GM18517 (cell line): ENCODE measurements at regions not wholly inside any gene's neighbourhood (a gene's known extent, or its start where the extent isn't known, plus 50 kb on each side); places are given as distances from the start of the nearest gene placed in this dataset.
"Not testable (repeated sequence)": the region's sequence is repeated elsewhere in the genome, so short reads cannot be mapped to it uniquely, and the experiment has no call there.

Source experiments
- ATAC-seq: cut with Tn5 transposase; IDR thresholded peaks from one replicate; pipeline ENCODE4 v1.9.1; 2021; ENCODE audit warnings: mild to moderate bottlenecking, moderate library complexity; ENCODE audit not compliant: unreplicated experiment

DNA sequence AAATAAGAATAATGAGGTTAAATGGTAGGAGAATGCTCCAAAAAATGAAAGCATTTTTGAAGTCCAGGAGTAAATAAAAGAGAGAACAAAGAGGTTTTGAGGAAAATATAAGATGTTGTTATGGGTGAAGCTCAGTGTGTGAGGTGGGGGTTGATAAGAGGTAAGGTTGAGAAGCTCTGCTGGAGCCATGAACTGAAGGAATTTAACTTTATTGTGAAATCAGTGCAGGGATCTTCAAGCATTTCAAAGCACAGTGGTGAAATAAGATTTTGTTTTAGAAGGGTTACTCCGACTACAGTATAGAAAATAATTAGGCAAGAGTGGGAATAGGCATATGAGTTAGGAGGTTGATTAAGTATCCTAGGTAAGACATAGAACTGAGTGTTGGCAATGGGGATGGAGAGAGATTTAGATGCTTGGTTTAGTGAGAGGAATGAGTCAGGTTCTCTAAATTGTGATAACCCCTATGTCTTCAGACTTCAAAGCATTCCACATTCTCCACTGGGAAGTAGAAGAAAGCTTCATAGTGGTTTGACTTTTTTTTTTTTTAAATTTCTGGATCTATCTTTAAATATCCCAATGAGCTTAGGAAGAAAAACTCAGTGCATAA lies 403.2 kb downstream of the AASDHPPT start:
- no peak for ATAC-seq

DNA sequence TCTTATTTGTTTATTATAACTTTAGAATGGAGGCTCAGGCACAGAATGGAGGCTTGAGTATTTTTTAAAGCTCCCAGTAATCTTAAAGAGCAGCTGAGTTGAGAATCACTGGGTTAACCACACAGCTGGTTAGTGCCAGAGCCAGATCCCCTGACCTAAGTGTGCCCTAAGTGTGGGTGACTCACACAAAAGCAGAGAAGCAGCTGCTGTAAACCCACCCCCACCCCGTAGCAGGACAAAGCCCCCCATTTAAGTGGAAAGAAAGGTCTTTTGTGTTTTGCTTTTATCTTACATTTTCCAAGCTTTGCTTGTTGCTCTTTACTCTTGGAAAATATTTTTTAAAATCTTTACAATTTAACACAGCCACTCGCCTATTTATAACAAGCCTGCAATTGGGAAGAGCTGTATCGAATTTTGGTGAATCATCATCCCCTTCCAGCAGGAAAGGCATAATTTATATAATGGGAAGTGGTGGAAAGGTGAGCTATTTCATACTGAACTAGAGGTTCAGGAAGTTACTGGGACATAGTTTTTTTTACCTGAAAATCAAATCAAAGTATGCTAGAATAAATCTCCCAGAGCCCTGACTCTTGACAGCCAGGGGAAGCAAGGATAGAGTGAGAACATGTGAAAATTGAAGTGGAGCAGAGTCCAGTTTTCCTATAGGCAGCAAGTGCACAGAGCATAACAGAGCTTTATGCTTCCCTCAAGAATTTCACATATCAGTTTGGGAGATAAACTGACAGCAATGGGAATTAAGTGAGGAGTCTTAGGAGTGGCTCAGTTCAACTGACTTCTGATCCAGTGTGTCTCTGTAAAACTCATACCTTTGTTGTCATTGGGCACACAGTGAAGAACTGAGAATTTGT lies 405.7 kb downstream of the AASDHPPT start:
- ATAC-seq, result no peak

GRCh38 chr11:106491751-106492150 lies 414.3 kb downstream of the AASDHPPT start:
- ATAC-seq, result no peak

- ATAC-seq, result no peak
Observed at GRCh38 chr11:106493751-106494150, 416.3 kb downstream of the AASDHPPT start.

DNA sequence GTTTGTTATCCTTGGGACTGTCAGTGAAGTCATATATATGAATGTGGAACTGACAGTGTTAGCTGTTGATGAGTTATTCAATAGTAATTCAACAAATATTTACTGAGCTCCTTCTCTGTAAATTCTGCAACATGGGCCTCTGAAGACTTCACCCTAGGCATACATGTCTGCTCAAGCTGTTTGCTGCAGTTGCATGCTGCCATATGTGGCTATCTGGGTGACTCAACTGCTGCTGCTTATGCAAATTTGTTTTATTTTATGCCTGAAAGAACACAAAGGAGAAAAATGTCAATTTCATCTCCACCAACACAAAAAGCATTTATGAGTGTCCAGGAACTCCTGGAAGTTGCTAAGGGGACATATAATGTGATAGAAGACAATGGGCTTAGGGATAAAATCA lies 417.6 kb downstream of the AASDHPPT start:
- ATAC-seq, result no peak

GRCh38 chr11:106496677-106497076 lies 419.2 kb downstream of the AASDHPPT start:
- ATAC-seq, result no peak

- ATAC-seq, result no peak
Observed at GRCh38 chr11:106497321-106497720, 419.9 kb downstream of the AASDHPPT start.

DNA sequence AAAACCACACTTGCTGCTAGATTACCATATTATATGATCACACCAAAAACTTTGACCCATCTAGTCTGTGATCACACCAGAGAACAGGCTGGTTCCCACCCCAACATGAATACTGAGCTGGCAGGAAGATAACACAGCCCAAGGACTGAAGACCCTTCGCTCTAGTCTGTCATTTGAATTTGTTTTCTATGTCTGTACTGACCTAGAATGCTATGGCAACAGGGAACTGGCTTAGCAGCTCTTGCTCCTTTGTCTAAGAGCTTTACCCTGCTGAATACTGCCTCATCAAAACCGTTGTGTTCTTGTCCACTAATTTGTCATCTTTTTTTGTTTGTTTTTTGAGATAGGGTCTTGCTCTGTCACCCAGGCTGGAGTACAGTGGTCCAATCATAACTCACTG lies 420.4 kb downstream of the AASDHPPT start:
- no peak for ATAC-seq

DNA sequence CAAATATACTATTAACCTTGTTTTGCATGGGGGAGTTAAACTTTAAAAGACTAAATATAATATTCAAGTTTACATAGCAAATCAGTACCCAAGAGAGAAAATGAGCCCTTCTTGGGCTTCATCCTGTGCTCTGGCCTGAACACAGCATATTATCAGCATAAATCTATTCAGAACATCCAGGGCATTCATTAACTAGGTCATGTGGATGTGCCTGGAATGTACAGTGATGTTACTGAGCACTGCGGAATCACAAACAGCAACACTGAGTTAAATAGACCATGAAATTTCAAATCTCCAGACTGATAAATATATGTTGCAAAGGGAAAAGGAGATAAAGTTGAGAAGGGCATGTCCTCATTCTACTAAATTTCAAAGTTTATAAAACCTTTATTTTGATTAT lies 426.4 kb downstream of the AASDHPPT start:
- ATAC-seq, result no peak

DNA sequence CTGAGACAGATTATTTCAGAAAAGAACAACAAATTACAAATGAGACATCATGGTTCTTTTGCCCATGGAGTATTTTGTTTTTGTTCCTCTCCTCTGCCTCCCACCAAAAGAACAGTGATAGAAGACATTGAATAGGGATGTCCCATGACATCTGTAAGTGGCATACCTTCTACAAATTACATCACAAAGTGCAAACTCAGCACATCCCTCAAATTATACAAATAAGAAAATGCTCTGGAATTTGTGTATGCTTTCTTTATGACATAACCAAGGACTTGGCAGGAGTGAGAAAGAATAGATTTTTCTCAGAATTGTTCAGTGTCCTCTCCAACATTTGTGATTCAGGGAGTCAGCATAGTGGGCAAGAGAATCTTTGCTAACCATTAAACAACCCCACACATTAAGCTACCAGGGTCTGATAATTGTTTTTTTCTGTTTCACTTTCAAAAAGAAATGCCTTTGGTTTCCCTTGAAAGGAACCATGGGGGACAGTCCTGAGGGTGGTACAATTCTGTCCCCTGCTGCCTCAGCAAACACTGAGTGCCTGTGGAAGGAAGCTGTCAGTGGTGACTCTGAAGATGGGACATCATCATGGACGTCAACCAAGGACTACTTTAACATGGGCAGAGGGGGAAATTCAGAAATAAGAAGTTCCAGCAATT lies 430.3 kb downstream of the AASDHPPT start:
- ATAC-seq, result no peak

DNA sequence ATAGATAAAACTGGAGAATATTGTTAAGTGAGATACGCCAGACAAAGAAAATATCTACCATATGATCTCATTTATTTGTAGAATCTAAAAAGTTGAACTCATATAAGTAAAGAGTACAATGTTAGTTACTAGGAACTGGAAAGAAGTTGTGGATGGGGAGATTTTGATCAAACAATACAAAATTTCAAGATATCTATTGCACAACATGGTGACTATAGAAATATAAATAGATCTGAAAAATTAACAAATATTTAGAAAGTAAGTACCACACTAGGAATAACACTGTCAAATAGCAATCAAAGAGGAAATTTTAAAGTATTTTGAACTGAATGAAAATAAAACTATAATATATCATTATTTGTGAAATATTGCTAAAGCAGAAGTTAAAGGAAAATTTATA lies 437.2 kb downstream of the AASDHPPT start:
- no peak for ATAC-seq

- ATAC-seq, result no peak
Observed at GRCh38 chr11:106517426-106517825, 440.0 kb downstream of the AASDHPPT start.

DNA sequence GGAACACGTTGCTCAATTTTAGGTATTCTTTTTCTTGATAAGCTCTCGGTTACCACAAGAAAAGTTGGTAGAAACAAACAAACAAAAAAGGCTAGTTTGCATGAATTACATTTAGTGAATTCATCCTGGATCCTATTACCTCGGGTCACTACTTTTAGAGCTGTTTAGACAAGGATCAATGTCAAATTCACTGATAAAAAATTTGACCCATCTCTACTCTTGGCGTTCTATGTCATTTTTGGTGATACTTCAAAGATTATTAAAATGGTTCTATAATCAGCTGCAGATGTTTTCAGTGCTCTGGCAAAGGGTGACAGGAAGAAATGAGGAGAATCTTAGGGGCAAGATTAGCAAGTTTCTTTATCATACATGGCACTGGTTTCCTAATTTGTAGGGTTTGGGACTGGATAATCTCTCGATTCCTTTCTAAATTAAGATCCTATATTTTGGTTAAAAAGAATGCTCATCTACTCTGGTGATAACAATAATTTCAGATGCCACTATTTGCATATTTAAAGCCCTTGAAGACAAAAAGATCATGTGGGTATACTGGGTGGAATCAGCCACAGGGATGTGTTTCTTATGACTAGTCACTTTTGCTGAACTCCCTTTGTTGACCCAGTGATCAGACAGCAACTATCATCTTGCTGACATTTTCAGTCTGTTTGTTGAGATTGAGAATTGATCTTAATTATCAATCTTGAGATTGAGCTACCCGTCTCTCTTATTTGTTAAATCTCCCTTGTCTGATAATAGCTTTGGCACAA lies 442.9 kb downstream of the AASDHPPT start:
- no peak for ATAC-seq

DNA sequence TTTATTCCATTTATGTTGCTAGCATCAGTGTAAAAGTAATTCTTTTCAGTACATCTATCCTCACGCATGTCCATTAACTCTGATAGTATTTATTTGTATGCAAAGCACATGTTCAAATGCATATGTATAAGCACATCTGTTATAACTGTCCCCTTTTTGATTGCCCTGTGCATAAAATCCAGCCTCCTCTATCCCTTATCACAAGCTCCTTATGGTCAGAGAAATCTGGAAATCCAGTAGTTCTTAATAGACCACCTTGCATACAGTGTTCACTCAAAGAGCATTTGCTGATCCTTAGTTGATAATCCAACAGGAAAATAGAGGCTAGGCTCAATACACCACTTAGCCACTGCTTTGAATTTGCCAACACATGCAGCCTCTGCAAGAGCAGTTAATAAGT lies 443.5 kb downstream of the AASDHPPT start:
- no peak for ATAC-seq

DNA sequence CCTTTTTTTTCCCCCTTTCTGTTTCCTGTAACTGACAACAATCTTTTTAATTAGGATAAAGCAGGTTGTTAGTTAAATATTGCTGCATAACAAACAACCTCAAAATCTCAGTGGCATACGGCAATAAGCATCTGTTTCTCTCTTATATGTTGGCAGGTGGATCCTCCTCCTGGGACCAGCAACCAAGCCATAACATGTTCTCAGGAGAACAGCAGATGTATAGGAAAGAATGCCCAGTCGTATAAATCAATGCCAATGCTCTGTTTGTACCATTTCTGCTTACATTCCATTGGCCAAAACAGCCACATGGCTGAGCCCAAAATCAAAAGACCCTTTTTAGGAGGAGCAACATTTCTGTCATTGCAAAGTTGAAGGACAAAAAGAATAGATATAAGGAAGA lies 445.7 kb downstream of the AASDHPPT start:
- ATAC-seq, result no peak

GRCh38 chr11:106523921-106524320 lies 446.5 kb downstream of the AASDHPPT start:
- ATAC-seq, result no peak

GRCh38 chr11:106524436-106524835 lies 447.0 kb downstream of the AASDHPPT start:
- ATAC-seq, result no peak

GRCh38 chr11:106531648-106532047 lies 454.2 kb downstream of the AASDHPPT start:
- ATAC-seq, result not testable (repeated sequence)

DNA sequence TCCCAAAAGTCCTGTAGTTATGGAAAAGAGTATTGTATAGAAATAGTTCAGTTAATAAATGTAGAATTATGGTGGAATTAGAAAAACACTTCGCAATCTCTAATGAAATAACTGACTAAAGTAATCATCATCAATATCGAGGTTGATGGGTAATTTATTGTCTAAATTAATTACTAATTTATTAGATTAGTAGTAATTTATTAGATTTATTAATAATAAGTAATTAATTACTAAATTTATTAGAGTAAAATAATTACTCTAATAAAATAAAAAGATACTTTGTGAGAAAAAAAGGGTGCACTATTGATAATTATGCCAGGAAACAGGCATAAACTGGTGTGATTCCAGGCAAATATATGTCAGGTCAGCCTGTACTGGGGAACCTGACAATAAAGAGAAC lies 455.6 kb downstream of the AASDHPPT start:
- ATAC-seq, result no peak

DNA sequence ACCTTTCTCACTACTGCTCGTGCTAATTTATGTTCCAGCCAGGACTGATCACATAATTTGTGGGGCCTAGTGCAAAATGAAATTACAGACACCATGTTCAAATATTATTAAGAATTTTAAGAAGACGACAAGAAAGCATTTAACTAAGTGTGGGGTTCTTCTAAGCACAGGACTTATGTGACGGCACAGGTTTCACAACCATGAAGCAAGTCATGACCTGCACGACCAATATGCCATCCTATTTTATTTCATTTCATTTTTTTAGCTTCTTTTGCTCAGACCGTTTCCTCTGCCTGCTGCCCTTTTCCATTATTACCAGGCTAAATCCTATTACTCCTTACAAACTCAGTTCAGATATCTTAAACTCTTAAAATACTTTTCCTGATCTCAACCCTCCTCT lies 462.5 kb downstream of the AASDHPPT start:
- ATAC-seq, result no peak

DNA sequence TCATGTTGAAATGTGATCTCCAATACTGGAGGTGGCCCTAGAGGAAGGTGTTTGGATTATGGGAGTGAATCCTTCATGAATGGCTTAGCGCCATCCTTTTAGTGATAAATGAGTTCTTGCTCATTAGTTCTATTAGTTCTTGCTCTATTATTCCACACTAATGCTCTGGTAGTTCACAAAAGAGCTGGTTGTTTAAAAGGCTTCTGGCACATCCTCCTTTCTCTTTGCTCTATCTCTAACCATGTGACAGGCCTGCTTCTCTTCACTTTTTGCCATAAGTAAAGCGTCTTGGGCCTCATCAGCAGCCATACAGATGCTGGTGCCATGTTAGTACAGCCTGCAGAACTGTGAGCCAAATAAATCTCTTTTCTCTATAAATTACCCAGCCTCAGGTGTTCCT lies 469.9 kb downstream of the GUCY1A2 start:
- no peak for ATAC-seq
